HG02981 (cell line): ENCODE measurements at regions not wholly inside any gene's neighbourhood (a gene's known extent, or its start where the extent isn't known, plus 50 kb on each side); places are given as distances from the start of the nearest gene placed in this dataset.

Experiments used
- ATAC-seq: cut with Tn5 transposase; IDR thresholded peaks from one replicate; pipeline ENCODE4 v1.9.1; 2021; ENCODE audit warnings: mild to moderate bottlenecking, moderate library complexity; ENCODE audit not compliant: unreplicated experiment

GRCh38 chr1:228867108-228867950 lies 132.1 kb downstream of the RHOU start:
- ATAC-seq, result no peak

DNA sequence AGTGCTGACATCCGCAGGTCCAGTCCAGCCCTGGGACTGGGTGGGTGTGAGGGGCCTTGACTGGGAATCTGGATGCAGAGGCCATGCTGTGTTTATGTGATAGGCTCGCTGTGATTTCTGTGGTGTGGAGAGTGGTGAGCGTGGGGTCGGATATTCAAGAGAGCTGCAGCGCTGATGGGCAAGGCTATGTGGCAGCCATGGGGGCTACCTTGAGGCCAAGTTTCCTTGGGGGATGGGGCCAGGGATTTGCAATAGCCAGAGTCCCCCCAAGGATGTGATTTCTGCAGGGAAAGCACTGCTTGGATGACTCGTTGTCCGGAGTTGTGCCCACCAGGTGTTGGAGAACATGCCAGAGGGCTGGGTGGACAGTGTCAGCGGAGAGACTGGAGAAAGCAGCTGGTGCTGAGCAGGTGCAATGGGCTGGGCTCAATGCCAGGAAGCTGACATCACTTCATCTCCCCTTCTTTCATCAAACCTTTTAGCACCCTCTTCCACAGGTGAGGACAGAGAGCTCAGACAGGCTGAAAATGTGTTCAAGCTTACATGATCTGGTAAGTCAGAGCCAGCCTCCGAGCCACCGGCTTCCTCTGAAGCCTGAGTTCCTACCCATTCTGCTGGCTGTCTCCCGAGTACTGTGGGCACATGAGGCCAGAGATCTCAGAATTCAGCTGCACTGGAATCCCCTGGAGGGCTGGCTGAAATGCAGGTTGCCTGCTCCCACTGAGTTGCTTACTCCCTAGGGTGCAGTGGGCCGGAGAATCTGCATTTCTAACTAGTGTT lies 132.9 kb downstream of the RHOU start:
- no peak for ATAC-seq

- ATAC-seq, result no peak
These were observed 133.4 kb downstream of the RHOU start for GRCh38 chr1:228868731-228869024.

DNA sequence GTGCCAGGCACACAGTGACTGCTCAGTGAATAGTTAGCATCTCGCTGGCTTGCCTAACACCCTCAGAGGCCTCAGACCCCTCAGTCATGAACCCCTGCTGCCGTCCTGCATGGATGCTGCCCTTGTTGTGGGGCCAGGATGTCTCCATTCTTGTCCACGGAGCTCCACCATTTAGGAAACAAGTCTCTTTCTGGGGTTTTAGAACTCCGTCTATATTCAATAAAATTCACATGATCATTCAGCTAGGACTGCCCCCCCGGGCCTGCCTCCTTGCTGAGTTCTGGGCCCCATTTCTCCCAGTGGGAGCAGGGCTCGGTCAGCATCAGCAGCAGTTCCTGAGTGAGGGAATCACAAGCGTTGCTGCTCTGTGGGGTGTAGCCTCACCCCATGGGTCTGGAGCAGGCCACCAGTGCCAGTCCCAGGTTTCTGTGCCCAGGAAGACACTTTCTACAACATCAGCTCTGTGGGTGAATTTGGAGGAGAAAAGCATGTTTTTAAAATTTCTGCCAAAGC lies 134.1 kb downstream of the RHOU start:
- ATAC-seq, result no peak

DNA sequence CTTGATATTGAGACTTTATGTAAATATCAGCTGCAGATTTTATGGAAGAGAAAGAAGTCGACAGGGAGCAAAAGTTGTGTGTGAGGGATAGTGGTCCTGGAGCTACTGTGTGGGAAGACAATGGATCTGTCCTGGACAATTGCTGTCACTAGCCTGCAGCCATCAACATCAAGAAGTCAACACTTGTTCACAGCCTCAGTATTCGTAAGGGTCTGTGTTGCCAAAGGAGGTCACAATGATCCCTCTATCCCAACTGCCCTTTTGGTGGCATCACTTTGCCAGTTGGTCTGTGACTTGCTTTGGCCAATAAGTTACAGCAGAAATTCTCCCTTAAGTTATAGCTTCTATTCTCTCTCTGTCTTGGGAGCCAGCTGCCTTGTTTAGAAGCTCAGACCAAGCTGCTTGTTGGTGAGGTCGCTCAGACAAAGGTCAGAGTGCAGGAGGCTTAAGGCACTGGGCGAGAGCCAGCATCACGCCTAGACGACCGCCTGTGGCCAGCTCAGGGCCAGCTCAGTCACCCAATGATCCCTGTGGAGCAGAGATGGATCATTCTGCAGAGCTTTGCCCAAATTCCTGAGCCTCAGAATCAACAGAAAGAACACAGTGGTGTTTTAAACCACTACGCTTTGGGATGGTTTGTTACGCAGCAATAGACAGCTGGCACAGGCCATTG lies 134.9 kb downstream of the RHOU start:
- no peak for ATAC-seq

DNA sequence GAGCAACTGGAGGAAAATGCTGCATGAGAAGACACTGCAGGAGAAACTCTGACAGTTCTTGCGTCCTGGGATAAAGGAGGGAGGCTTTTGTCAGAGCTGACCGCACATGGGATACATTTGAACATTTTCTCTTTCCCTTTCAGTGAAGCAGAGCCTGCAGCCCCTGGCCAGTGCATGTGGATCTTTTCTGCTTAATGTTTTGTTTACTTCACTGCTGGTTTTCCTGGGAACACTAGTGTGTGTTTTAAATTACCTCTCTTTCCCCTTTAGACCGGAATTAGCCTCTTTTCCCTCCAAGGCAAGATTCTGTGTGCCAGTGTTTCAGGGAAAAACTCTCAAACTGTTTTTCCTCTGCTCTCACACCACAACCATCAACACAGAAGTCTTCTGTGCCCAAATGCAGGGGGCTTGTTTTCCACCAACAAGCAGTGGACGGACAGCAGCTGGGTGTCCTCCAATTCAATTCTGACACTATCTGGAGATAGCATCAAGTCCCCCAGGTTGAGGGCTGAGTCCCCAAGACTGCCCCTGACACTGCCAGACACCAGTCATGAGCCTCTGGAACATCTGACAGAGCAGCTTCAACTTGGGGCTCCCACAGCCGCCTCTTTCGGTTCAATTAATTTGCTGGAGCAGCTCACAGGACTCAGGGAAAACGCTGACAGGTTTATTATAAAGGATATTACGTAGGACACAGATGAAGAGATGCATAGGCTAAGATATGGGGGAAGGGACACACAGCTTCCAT lies 136.2 kb downstream of the RHOU start:
- no peak for ATAC-seq

DNA sequence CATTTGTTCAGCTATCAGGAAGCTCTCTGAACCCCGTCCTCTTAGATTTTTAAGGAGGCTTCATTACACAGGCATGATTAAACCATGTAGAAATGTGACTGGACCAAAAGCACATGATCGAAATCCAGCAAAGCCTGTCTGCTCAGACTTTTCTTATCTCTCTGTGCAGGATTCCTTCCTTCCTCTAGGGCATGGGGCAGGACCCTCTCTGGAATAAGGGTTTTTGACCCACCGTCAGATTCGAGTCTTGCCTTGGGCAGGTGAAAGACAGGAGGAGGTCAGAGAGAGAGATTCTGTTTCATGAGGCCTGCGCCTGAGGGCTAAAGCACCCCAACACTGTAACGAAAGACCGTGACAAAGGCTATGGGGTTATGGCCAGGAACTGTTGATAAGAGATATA lies 136.8 kb downstream of the RHOU start:
- no peak for ATAC-seq

DNA sequence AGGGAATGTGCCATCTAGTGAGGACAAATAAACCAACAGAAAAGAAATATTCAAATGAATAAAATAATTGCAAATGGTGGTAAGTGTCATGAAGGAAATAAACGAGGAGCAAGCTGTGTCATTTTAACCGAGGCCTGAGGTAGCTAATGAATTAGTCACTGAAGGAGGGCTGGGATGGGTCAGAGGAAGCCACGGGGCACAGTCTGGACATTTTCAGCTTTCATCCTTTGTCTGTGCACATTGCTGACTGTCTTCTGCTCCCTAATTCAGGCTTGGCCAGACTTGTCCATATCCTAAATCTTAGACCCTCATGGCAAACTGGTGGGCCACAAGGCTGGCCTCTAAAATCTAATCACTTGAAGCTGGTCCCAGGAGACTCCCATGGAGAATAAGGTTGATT lies 138.4 kb downstream of the RHOU start:
- ATAC-seq, result no peak

DNA sequence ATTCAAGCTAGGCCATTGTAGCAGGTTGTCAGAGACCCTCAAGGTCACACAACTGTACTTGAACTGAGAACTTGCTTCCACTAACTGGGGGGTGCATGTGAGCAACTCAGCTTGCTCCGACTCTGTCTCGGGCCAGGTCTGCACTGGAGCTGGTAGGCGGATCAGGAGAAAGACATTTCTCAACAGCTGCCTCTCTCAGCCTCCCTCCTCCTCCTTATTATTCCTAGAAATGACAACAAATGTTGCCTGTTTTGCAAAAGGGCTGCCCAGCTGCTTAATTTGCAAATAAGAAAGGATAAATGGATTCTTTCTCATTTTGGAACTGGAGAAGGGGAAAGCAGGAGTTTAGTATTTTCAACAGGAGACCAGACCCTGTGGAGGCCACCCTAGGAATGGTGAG lies 140.5 kb downstream of the RHOU start:
- ATAC-seq, result no peak

- ATAC-seq, result no peak
These were observed 140.9 kb downstream of the RHOU start for GRCh38 chr1:228876187-228876586.

GRCh38 chr1:228879164-228879563 lies 143.9 kb downstream of the RHOU start:
- ATAC-seq, result no peak

- ATAC-seq, result no peak
These were observed 146.9 kb downstream of the RHOU start for GRCh38 chr1:228882041-228882770.

DNA sequence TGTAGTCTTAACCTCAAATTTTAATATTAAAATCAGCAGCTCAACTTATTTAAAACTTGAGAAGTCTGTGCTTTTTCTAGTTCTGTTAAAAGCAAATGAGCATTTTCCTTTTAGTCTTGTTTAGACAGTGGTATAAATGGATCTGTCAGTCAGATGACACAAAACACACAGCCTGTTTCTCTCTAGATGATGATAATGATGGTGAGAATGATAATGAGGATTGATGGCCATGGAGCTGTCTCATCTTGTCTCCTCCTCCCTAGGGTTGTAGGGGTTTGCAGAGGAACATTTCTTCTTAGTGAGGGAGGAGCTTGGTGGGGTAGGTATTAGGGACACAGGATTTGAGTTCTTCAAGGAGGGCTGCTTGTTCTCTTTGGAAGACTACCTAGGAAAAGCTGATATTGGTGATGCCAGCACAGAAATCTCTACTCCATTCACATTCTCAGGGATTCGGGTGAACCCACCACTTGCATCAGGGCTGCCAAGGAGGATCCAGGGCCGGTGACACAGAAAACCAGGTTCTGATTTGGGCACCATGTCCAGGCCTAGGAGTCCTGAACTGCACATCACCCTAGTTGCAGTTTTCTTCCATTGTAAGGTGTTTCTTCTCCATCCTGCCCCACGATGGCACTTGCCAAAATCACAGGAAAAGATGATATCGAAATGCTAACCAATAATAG lies 147.6 kb downstream of the RHOU start:
- no peak for ATAC-seq

- ATAC-seq, result no peak
These were observed 148.3 kb downstream of the RHOU start for GRCh38 chr1:228883535-228883934.

DNA sequence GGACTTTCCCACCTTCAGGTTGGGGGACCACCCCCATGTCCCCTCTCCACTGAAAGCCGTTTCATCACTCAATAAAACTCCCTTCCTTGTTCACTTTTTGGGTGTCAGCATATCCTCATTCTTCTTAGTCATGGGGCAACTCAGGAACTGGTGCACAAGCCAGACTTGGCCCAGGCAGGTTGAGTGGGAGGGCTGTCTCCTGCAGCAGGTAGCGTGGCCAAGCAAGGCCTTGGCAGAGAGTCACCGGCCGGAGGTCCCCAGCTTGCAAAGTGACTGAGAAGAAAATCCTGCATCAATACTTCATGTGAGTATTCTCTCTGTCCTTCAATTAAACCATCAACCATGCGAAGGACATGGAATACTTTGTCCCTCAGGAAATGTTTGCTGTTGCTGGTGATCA lies 148.9 kb downstream of the RHOU start:
- no peak for ATAC-seq

DNA sequence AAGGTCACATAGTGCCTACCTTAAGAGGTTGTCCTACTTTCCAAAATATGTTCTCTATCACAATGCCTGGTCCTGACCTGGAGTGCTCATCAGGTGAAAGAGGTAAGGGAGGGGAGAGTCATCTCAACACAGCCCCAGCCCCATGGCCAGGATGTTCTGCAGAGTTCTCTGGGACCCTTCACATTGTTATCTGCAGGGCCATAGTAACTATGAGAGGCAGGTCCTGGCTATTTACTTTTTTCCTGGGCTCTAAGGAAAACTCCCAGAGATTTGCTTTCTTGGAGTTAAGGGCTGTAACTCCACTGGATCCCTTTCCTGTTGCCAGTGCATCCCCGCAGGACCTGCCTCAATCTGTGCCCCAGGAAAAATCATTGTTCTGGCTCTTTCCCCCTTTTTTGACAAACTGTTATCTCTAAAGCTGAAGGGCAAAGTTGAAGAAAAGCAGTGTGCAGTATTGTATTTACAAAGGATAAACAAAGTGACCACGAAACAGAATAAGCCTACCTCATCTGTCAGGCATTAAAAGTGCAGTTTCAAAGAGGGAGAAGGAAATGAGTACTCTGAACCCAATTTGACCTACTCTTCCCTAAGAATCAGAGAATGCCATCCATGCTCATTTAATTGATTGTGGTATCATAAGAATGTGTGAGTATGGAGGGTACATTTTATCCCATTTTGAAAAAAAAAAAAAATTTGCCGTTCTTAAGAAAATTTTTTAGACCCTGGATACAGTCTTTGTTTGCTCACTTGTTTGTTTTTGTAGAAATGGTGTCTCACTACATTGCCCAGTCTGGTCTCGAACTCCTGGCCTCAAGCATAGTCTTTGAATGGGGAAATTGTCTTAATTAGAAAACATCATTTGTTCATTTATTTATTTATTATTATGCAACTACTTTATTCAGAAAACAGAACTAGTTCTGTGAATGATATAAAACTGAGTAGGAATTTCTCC lies 149.6 kb downstream of the RHOU start:
- no peak for ATAC-seq

DNA sequence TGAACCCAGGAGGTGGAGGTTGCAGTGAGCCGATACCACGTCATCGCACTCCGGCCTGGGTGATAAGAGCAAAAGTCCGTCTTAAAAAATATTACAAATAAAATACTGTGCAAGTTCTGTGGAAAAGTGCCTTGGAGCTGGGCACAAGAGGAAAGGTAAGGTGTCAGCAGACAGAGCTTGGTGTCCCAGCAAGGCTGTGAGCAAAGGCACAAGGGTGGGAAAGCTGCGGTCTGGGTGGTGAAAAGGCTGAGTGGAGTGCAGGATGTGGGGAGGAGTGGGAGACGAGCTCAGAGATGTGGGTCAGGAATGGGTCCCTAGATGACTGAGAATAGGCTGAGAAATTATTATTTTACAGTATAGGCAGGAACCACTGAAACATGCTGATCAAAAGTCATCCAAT lies 150.6 kb downstream of the RHOU start:
- no peak for ATAC-seq

GRCh38 chr1:228887101-228887500 lies 151.8 kb downstream of the RHOU start:
- ATAC-seq, result no peak

DNA sequence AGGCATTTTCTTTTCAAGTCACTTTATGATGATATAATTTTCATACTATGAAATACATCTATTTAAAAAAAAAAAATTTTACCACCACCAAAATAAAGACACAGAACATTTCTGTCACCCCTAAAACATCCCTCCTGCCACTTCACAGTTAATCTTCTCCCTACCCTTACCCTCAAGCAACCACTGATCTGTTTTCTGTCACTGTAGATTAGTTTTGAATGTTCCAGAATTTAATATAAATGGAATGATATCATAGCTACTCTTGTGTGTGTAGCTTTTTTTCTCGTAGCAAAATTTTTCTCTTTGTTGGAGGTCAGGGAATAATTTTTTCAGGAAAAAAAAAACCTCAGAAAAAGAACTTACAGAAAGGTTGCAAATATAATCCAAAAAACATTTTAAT lies 152.7 kb downstream of the RHOU start:
- ATAC-seq, result no peak
